IMR-90 (cell line): ENCODE measurements at regions not wholly inside any gene's neighbourhood (a gene's known extent, or its start where the extent isn't known, plus 50 kb on each side); places are given as distances from the start of the nearest gene placed in this dataset.

ENCODE experiments used
- ATAC-seq: fragments of 200-7000 bp; cut with Tn5 transposase; 2 replicates; pipeline ENCODE4 v1.9.1; 2020; ENCODE audit warnings: low read depth, mild to moderate bottlenecking, moderate library complexity
- BruUV-seq: library from RNA; stranded (reverse); fragments of 400-500 nt; replicated peaks from 2 replicates; lab custom pipeline; 2021; lab: Mats Ljungman, UMichigan
- CTCF ChIA-PET: fragments of 300-600 bp; formaldehyde crosslinking; extraction: SDS; loops from one replicate; lab custom pipeline; 2021; ENCODE audit warnings: antibody characterized with exemption; lab: Yijun Ruan, JAX
- POLR2A ChIA-PET: fragments of 300-600 bp; sonication (Branson Sonifier 250); formaldehyde crosslinking; loops from one replicate; lab custom pipeline; 2022; ENCODE audit warnings: antibody characterized with exemption; ENCODE audit not compliant: unreplicated experiment; lab: Charles Lee
- DNase-seq: peaks from one replicate; pipeline ENCODE4 v3.0.0; 2013
- H2AFZ ChIP-seq: replicated peaks from 2 replicates; pipeline ENCODE3; 2013; ENCODE audit warnings: low read length, mild to moderate bottlenecking; ENCODE audit not compliant: poor library complexity
- H2AK5ac ChIP-seq: 2 replicates; pipeline ENCODE4 v1.6.1; 2013; ENCODE audit warnings: low read depth, low read length, inconsistent platforms
- H2AK9ac ChIP-seq: replicated peaks from 2 replicates; pipeline ENCODE3; 2013; ENCODE audit warnings: mild to moderate bottlenecking, low read depth, low read length, moderate library complexity; ENCODE audit not compliant: poor library complexity
- H2BK120ac ChIP-seq: 2 replicates; pipeline ENCODE4 v1.6.1; 2013; ENCODE audit warnings: low read depth, low read length, inconsistent platforms
- H2BK15ac ChIP-seq: 3 replicates; pipeline ENCODE4 v1.6.1; 2013; ENCODE audit warnings: low read depth, low read length, inconsistent platforms
- H2BK20ac ChIP-seq: 2 replicates; pipeline ENCODE4 v1.6.1; 2013; ENCODE audit warnings: low read depth, mild to moderate bottlenecking, inconsistent platforms, low read length, moderate library complexity
- H2BK5ac ChIP-seq: 2 replicates; pipeline ENCODE4 v1.6.1; 2013; ENCODE audit warnings: mild to moderate bottlenecking, low read depth, low read length, inconsistent platforms; ENCODE audit not compliant: poor library complexity, severe bottlenecking
- H3K14ac ChIP-seq: replicated peaks from 2 replicates; pipeline ENCODE4 v1.6.1; 2013; ENCODE audit warnings: low read depth, low read length, inconsistent platforms
- H3K18ac ChIP-seq: 2 replicates; pipeline ENCODE4 v1.6.1; 2013; ENCODE audit warnings: low read depth, low read length, control low read depth
- H3K23ac ChIP-seq: 2 replicates; pipeline ENCODE4 v1.6.1; 2013; ENCODE audit warnings: low read depth, low read length, inconsistent platforms
- H3K27ac ChIP-seq: 2 replicates; pipeline ENCODE4 v1.5.1; 2013; ENCODE audit warnings: mild to moderate bottlenecking, control low read depth, low read length; ENCODE audit not compliant: insufficient read depth
- H3K27me3 ChIP-seq: 2 replicates; pipeline ENCODE4 v1.6.1; 2013; ENCODE audit warnings: low read length; ENCODE audit not compliant: control insufficient read depth, insufficient read depth
- H3K36me3 ChIP-seq: 2 replicates; pipeline ENCODE4 v1.6.1; 2013; ENCODE audit warnings: low read length, mixed read lengths; ENCODE audit not compliant: control insufficient read depth, insufficient read depth
- H3K4ac ChIP-seq: 2 replicates; pipeline ENCODE4 v1.6.1; 2013; ENCODE audit warnings: low read depth, low read length, inconsistent platforms
- H3K4me1 ChIP-seq: 2 replicates; pipeline ENCODE4 v1.6.1; 2013; ENCODE audit warnings: low read length, mixed read lengths; ENCODE audit not compliant: control insufficient read depth, insufficient read depth
- H3K4me2 ChIP-seq: 2 replicates; pipeline ENCODE4 v1.6.1; 2013; ENCODE audit warnings: low read depth, mild to moderate bottlenecking, control low read depth, low read length, moderate library complexity
- H3K4me3 ChIP-seq: 2 replicates; pipeline ENCODE4 v1.5.1; 2013; ENCODE audit warnings: low read depth, mild to moderate bottlenecking, control low read depth, low read length, moderate library complexity; ENCODE audit not compliant: insufficient read depth
- H3K56ac ChIP-seq: 2 replicates; pipeline ENCODE4 v1.6.1; 2013; ENCODE audit warnings: low read length, inconsistent platforms; ENCODE audit not compliant: insufficient read depth; ENCODE audit errors: extremely low read depth
- H3K79me1 ChIP-seq, 2 experiments: 2 replicates each; pipeline ENCODE4 v1.6.1; 2013; ENCODE audit warnings: low read length in 2 of 2, inconsistent platforms in 1 of 2, low read depth in 1 of 2
- H3K9ac ChIP-seq: 2 replicates; pipeline ENCODE4 v1.6.1; 2013; ENCODE audit warnings: low read depth, low read length, control low read depth
- H3K9me1 ChIP-seq: 2 replicates; pipeline ENCODE4 v1.6.1; 2013; ENCODE audit warnings: low read length, inconsistent platforms; ENCODE audit not compliant: insufficient read depth
- H3K9me3 ChIP-seq: 2 replicates; pipeline ENCODE4 v1.6.1; 2013; ENCODE audit warnings: low read length; ENCODE audit not compliant: control insufficient read depth, insufficient read depth
- H4K20me1 ChIP-seq: 2 replicates; pipeline ENCODE4 v1.6.1; 2013; ENCODE audit warnings: low read length, inconsistent platforms; ENCODE audit not compliant: insufficient read depth
- H4K5ac ChIP-seq: 2 replicates; pipeline ENCODE4 v1.6.1; 2013; ENCODE audit warnings: mild to moderate bottlenecking, low read depth, low read length, control low read depth
- H4K8ac ChIP-seq, 2 experiments: 2 replicates each; pipeline ENCODE4 v1.6.1; 2013; ENCODE audit warnings: low read depth in 2 of 2, low read length in 2 of 2, control low read depth in 1 of 2, inconsistent platforms in 1 of 2
- H4K91ac ChIP-seq: 2 replicates; pipeline ENCODE4 v1.6.1; 2013; ENCODE audit warnings: low read depth, low read length, inconsistent platforms; ENCODE audit not compliant: insufficient read depth
- CEBPB ChIP-seq: IDR thresholded peaks from 2 replicates; pipeline ENCODE4 v1.6.1; 2012; ENCODE audit warnings: low read depth, low read length, improper control_type of control experiment
- NFE2L2 ChIP-seq: fragments of 150-350 bp; IDR thresholded peaks from 2 replicates; pipeline ENCODE4 v1.6.1; 2016; ENCODE audit warnings: low read depth, mild to moderate bottlenecking, low read length
- SMC3 ChIP-seq: fragments of 150-350 bp; IDR thresholded peaks from 2 replicates; pipeline ENCODE4 v1.6.1; 2016; ENCODE audit warnings: low read depth, mild to moderate bottlenecking, antibody characterized with exemption, low read length, moderate library complexity
- WGBS, 2 experiments: methylation state at CpG; one replicate each; pipeline versions ENCODE4 v1.1.5 to v1.1.7; 2013; ENCODE audit warnings: missing lambda C conversion rate in 2 of 2; ENCODE audit not compliant: insufficient read length in 1 of 2; ENCODE audit errors: extremely low coverage in 2 of 2; 5-methylcytosine and 5-hydroxymethylcytosine counted together
- dilution Hi-C: fragments of 300-500 bp; cut with HindIII; formaldehyde crosslinking; loops from one replicate; pipeline ENCODE4 v1.14.3; 2018; ENCODE audit warnings: low sequenced_read_pairs; ENCODE audit not compliant: unreplicated experiment
- in situ Hi-C: fragments of 300-500 bp; cut with MboI; formaldehyde crosslinking; loops from 3 replicates; pipeline ENCODE4 v1.14.3; 2019; ENCODE audit warnings: low sequenced_read_pairs, inconsistent platforms, mixed read lengths
- intact Hi-C: fragments of 100-400 bp; cut with micrococcal nuclease; formaldehyde crosslinking; loops from 2 replicates; pipeline ENCODE4 v1.10.0; 2022

DNA sequence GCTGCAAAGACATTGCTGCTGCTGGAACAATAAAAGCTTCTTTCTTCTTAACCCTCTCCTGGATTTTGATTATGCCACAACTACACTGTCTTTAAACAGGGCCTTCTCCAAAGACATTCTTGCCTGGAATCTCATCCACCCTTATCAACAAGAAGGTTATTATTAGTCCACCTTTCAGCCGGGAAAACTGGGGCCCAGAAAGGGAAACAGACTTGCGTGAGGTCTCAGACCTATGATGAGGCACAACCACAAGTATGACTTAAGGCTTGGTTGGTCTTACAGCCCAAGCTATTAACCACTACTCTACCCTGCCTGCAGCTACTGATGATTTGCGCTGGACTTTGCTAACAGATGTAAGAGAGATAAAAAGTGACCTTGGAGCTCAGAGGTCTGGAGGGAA is 62.8 kb upstream of the CTNNBL1 start:
- no CpG with 5 or more reads among the region's 3 CpGs for WGBS, 2 experiments
- Histone ChIP-seq H3K56ac (no peak overlapping the region), H2BK5ac (no peak overlapping the region), H3K4ac (no peak overlapping the region), H2AK9ac (no peak overlapping the region), H3K9me3 (peaks cover 8% of the 10 kb centered on the region), H3K36me3 (no peaks in the 10 kb centered on the region), H2BK20ac (no peak overlapping the region), H4K8ac (no peak overlapping the region), H3K14ac (no peak overlapping the region), H2AK5ac (no peak overlapping the region), H2BK120ac (no peak overlapping the region), H3K4me1 (no peaks in the 10 kb centered on the region), H2BK15ac (no peak overlapping the region), H3K9me1 (no peaks in the 10 kb centered on the region), H3K4me3 (no peak overlapping the region), H3K79me1 (no peaks in the 10 kb centered on the region), H3K27me3 (peaks cover 21% of the 10 kb centered on the region), H4K91ac (no peak overlapping the region), H4K20me1 (no peaks in the 10 kb centered on the region), H3K27ac (no peak overlapping the region), H2AFZ (no peak overlapping the region), H3K23ac (no peak overlapping the region), H3K9ac (no peak overlapping the region), H3K4me2 (no peak overlapping the region), H3K18ac (no peak overlapping the region), H4K5ac (no peak overlapping the region)
- ChIA-PET CTCF (no interaction called here), POLR2A (no interaction called here)
- intact Hi-C loops (no loop called here), dilution Hi-C loops (no loop called here), in situ Hi-C loops (no loop called here)
- no peak for TF ChIP-seq SMC3
- no peak for TF ChIP-seq NFE2L2
- no peak for TF ChIP-seq CEBPB
- DNase-seq = no peak
- ATAC-seq = no peak
- BruUV-seq = no TSS peak
